ENCODE measurements at regions not wholly inside any gene's neighbourhood (a gene's known extent, or its start where the extent isn't known, plus 50 kb on each side); places are given as distances from the start of the nearest gene placed in this dataset.

- H3K79me2 ChIP-seq (ENCODE audit: insufficient read depth, low read length), result no peaks in the 10 kb centered on the region
- RAD21 ChIA-PET (ENCODE audit: low non-redundant PET in 1 of 2, low total read pairs in 2 of 2, uncharacterized antibody in 2 of 2, unreplicated experiment in 2 of 2), result no interaction called here
Measured at GRCh38 chr10:78207776-78208175, 174.1 kb downstream of the RPS24 start.

More at GRCh38 chr10:78207776-78208175, 174.1 kb downstream of the RPS24 start:
- CTCF ChIA-PET, result no interaction called here
- ATAC-seq, result no peak
- Histone ChIP-seq H3K4me3 (replicated peaks in 1 of 2; ENCODE audit: low read depth in 1 of 2, low read length in 2 of 2) (no peak overlapping the region), H3K9me2 (ENCODE audit: insufficient read depth) (no peaks in the 10 kb centered on the region), H4K20me1 (ENCODE audit: insufficient read depth) (no peaks in the 10 kb centered on the region), H3K36me3 (ENCODE audit: control insufficient read depth in 1 of 2, insufficient read depth in 2 of 2, low read length in 2 of 2) (no peaks in the 10 kb centered on the region), H3K4me1 (ENCODE audit: control insufficient read depth in 1 of 2, insufficient read depth in 2 of 2, low read length in 2 of 2) (no peaks in the 10 kb centered on the region), H3K27ac (ENCODE audit: low read depth, low read length) (no peak overlapping the region), H3K27me3 (ENCODE audit: insufficient read depth, low read length) (no peaks in the 10 kb centered on the region; the same call in 1 of the 2 replicates), H3K9ac (ENCODE audit: low read length) (no peak overlapping the region), H3K4me2 (ENCODE audit: low read length) (no peak overlapping the region), H3K9me3 (ENCODE audit: control insufficient read depth in 1 of 2, insufficient read depth in 1 of 2, low read depth in 1 of 2, low read length in 2 of 2) (no peaks in the 10 kb centered on the region), H2AFZ (ENCODE audit: low read depth, low read length, poor library complexity, severe bottlenecking) (no peak overlapping the region)
- no TSS peak for BruUV-seq (replicated peaks)
- no peak for TF ChIP-seq EZH2phosphoT487 (IDR thresholded peaks at IDR 0.05; ENCODE audit: borderline replicate concordance)
- TF ChIP-seq ZBTB33 (IDR thresholded peaks at IDR 0.05; ENCODE audit: extremely low read depth, insufficient replicate concordance, low read length), result no peak
- no peak for TF ChIP-seq REST (IDR thresholded peaks at IDR 0.05; ENCODE audit: low read depth)
- TF ChIP-seq SRF (IDR thresholded peaks at IDR 0.05; ENCODE audit: low read depth), result no peak
- no peak for TF ChIP-seq SP1 (IDR thresholded peaks at IDR 0.05; ENCODE audit: low read depth)
- TF ChIP-seq POLR2A (IDR thresholded peaks at IDR 0.05; ENCODE audit: borderline replicate concordance, extremely low read depth, insufficient read depth, insufficient read length), result no peak
- TF ChIP-seq ATF3 (IDR thresholded peaks at IDR 0.05), result no peak
- no peak for TF ChIP-seq CTCF (IDR thresholded peaks at IDR 0.05 in 2 of 3, conservative IDR thresholded peaks at IDR 0.05 in 1 of 3; ENCODE audit: borderline replicate concordance in 1 of 3, insufficient read depth in 1 of 3, low read depth in 2 of 3, low read length in 2 of 3)
- no peak for DNase-seq (ENCODE audit: low read depth, low spot score)
- intact Hi-C loops (cut with micrococcal nuclease), result no loop called here
- POLR2A ChIA-PET, result no interaction called here

All from HCT116 (cell line).